GM21786 (cell line): ENCODE measurements at regions not wholly inside any gene's neighbourhood (a gene's known extent, or its start where the extent isn't known, plus 50 kb on each side); places are given as distances from the start of the nearest gene placed in this dataset.

Source experiments
- ATAC-seq: cut with Tn5 transposase; IDR thresholded peaks from one replicate; pipeline ENCODE4 v1.9.1; 2021; ENCODE audit not compliant: unreplicated experiment

- ATAC-seq: no peak
These were observed 91.2 kb upstream of the CNOT2 start for GRCh38 chr12:70151993-70152392.

GRCh38 chr12:70154087-70154638 is 89.1 kb upstream of the CNOT2 start:
- ATAC-seq: no peak

GRCh38 chr12:70154960-70155589 is 88.2 kb upstream of the CNOT2 start:
- no peak for ATAC-seq

- ATAC-seq: no peak
These were observed 86.1 kb upstream of the CNOT2 start for GRCh38 chr12:70157099-70157498.

- ATAC-seq: no peak
These were observed 77.8 kb upstream of the CNOT2 start for GRCh38 chr12:70165450-70165849.

- ATAC-seq: no peak
These were observed 66.9 kb upstream of the CNOT2 start for GRCh38 chr12:70176290-70176689.

- ATAC-seq: no peak
These were observed 65.6 kb upstream of the CNOT2 start for GRCh38 chr12:70177631-70178030.

GRCh38 chr12:70178038-70178437 is 65.2 kb upstream of the CNOT2 start:
- ATAC-seq: no peak

GRCh38 chr12:70180130-70180529 is 63.1 kb upstream of the CNOT2 start:
- ATAC-seq: no peak

GRCh38 chr12:70185301-70185700 is 57.9 kb upstream of the CNOT2 start:
- no peak for ATAC-seq

- no peak for ATAC-seq
These were observed 56.8 kb upstream of the CNOT2 start for GRCh38 chr12:70186436-70186835.

GRCh38 chr12:70190262-70191010 is 52.8 kb upstream of the CNOT2 start:
- ATAC-seq: no peak
